Gastroesophageal sphincter (tissue), 4 donors: ENCODE measurements at regions not wholly inside any gene's neighbourhood (a gene's known extent, or its start where the extent isn't known, plus 50 kb on each side); places are given as distances from the start of the nearest gene placed in this dataset.

Experiments
- ATAC-seq: fragments of 150-250 bp; one replicate; pipeline ENCODE4 v1.9.1; 2016; ENCODE audit warnings: mild to moderate bottlenecking, moderate library complexity
- H3K27ac ChIP-seq, 4 donors: fragments of 200-600 bp; sonication (generic) in 3 of 4; 1 replicate in 3 of 4; 2 replicates in 1 of 4; pipeline ENCODE4 v1.5.1; 2016 to 2019
- H3K27me3 ChIP-seq: fragments of 200-600 bp; sonication (generic); one replicate; pipeline ENCODE4 v1.5.1; 2019
- H3K36me3 ChIP-seq, 2 donors: fragments of 200-600 bp; sonication (generic); one replicate each; pipeline ENCODE4 v1.5.1; 2019; ENCODE audit warnings: control low read depth in 1 of 2
- H3K4me1 ChIP-seq, 3 donors: fragments of 200-600 bp; sonication (generic); 1 replicate in 2 of 3; 2 replicates in 1 of 3; pipeline ENCODE4 v1.5.1; 2016 to 2019; ENCODE audit warnings: control low read depth in 2 of 3
- H3K4me3 ChIP-seq, 2 donors: fragments of 200-600 bp; sonication (generic); one replicate each; pipeline ENCODE4 v1.5.1; 2019; ENCODE audit warnings: mild to moderate bottlenecking in 1 of 2, moderate library complexity in 1 of 2
- H3K9me3 ChIP-seq, 3 donors: fragments of 200-600 bp; sonication (generic); one replicate each; pipeline ENCODE4 v1.5.1; 2017 to 2019; ENCODE audit warnings: control low read depth in 2 of 3
- EP300 ChIP-seq: sonication (generic); formaldehyde crosslinking; IDR thresholded peaks from one replicate; pipeline ENCODE4 v1.6.1; 2017; ENCODE audit warnings: antibody characterized with exemption, mild to moderate bottlenecking
- POLR2A ChIP-seq, 2 donors: fragments of 450-650 bp; IDR thresholded peaks; one replicate each; pipeline ENCODE4 v1.6.1; 2017; ENCODE audit warnings: antibody characterized with exemption in 2 of 2, mild to moderate bottlenecking in 2 of 2, moderate library complexity in 1 of 2
- POLR2AphosphoS5 ChIP-seq: sonication (generic); formaldehyde crosslinking; IDR thresholded peaks from one replicate; pipeline ENCODE4 v1.6.1; 2017; ENCODE audit warnings: antibody characterized with exemption
- WGBS, 2 donors: methylation state at CpG; one replicate each; pipeline ENCODE4 v1.1.5; 2018; ENCODE audit warnings: low coverage in 1 of 2; 5-methylcytosine and 5-hydroxymethylcytosine counted together
- TF ChIP-seq, protein P1 (sequence below), 4 experiments: fragments of 200-600 bp in 2 of 4; fragments of 450-650 bp in 2 of 4; sonication (generic) in 1 of 4; IDR thresholded peaks; one replicate each; pipeline ENCODE4 v1.5.1; 2017 to 2019; ENCODE audit warnings: antibody characterized with exemption in 4 of 4, mild to moderate bottlenecking in 2 of 4, moderate library complexity in 2 of 4

DNA sequence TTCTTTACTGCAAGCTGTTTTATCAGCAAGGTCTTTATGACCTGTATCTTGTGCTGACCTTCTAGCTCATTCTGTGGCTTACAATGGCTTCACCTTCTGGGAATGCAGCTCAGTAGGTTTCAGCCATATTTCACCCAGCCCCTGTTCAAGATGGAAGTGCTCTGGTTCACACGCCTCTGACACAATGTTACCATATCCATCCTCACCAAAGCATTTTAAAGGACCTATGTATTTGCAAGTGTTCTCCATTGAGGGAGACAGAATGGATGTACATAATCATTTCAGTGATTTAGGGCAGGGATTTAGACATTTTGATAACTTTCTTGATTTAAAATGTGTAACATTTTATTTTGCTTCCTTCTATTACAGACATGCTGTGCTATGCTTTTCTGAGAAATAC, 182.3 kb upstream of the FN1 start:
- H3K9me3 ChIP-seq = no peaks in the 10 kb centered on the region
- 83% methylated on average over 1 of the region's 1 CpG; no CpG with 5 or more reads in 1 of the 2 donors for WGBS, 2 donors

DNA sequence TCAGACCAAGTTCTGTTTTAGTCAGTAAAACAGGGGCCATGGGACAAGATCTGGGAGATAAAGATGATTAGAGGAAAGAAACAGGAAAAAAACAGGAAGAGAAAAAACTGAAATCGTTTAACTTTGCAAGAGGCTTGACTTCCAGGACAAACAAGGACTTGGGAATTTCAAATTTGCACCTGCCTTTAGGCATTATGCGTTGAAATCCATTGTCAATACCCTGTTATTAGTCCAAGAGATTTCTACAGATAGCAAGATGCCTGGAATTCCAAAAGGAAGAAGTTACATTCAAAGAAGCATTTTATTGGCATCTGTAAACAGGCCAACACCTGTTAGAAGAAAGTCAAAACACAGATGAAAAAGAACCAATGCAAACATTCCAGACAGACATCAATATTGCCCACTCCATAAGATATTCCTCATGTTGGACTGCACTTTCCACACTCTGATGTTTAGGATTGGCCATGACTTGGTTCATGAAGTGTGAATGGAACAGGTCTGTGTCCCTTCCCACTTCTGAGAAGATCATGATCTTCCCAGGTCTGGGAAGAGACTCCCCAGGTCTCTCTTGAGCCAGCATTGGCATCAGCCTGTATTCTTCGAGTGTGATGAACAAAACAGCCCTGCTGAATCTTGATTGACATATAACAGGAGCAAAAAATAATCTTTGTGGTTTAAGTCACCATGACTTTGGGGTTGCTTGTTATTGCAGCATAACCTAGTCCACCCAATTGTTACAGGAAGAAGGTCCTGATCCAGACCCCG, 181.4 kb upstream of the FN1 start:
- Histone ChIP-seq H3K27me3 (no peaks in the 10 kb centered on the region), H3K27ac (no peak overlapping the region), H3K9me3 (no peaks in the 10 kb centered on the region), H3K36me3 (no peaks in the 10 kb centered on the region), H3K4me3 (no peak overlapping the region), H3K4me1 (peaks cover 0 to 21% (median 0%) of the 10 kb centered on the region in 3 donors)
- ATAC-seq = no peak
- WGBS, 2 donors = 81 to 95% methylated on average over 2 to 3 of the region's 4 CpGs
- TF ChIP-seq POLR2AphosphoS5 = no peak

More for the DNA sequence above, 182.3 kb upstream of the FN1 start:
- TF ChIP-seq EP300 = no peak
- no peak for ATAC-seq
- Histone ChIP-seq H3K4me3 (no peak overlapping the region), H3K27me3 (no peaks in the 10 kb centered on the region), H3K27ac (no peak overlapping the region), H3K4me1 (peaks cover 0 to 27% (median 0%) of the 10 kb centered on the region in 3 donors), H3K36me3 (no peaks in the 10 kb centered on the region)

DNA sequence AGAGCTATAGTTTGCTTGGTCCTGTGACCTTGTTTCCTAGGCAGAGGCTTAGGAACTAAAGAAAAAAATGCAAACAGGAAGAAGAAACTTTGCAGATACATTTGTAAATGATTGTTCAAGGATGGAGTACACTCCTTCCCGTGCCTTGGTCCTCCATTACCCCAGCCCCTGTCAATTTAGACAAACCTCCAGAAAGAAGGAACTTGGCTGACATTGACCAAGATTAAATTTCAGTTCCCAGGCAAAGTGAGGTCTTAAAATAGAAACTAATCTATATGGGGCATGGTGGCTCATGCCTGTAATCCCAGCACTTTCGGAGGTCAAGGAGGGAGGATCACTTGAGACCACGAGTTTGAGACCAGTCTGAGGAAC, 179.9 kb upstream of the FN1 start:
- H3K4me1 ChIP-seq = peaks cover 0 to 17% (median 0%) of the 10 kb centered on the region in 3 donors
- no peaks in the 10 kb centered on the region for H3K27me3 ChIP-seq
- no peaks in the 10 kb centered on the region for H3K36me3 ChIP-seq
- WGBS, 2 donors = 53 to 83% methylated on average over 2 to 3 of the region's 3 CpGs
- no peak for ATAC-seq
- H3K27ac ChIP-seq = no peak overlapping the region
- no peaks in the 10 kb centered on the region for H3K9me3 ChIP-seq
- no peak overlapping the region for H3K4me3 ChIP-seq
- TF ChIP-seq POLR2AphosphoS5 (no peak), EP300 (no peak), POLR2A (IDR thresholded peaks at IDR 0.05) (no peak)
- TF ChIP-seq, protein P1, sequence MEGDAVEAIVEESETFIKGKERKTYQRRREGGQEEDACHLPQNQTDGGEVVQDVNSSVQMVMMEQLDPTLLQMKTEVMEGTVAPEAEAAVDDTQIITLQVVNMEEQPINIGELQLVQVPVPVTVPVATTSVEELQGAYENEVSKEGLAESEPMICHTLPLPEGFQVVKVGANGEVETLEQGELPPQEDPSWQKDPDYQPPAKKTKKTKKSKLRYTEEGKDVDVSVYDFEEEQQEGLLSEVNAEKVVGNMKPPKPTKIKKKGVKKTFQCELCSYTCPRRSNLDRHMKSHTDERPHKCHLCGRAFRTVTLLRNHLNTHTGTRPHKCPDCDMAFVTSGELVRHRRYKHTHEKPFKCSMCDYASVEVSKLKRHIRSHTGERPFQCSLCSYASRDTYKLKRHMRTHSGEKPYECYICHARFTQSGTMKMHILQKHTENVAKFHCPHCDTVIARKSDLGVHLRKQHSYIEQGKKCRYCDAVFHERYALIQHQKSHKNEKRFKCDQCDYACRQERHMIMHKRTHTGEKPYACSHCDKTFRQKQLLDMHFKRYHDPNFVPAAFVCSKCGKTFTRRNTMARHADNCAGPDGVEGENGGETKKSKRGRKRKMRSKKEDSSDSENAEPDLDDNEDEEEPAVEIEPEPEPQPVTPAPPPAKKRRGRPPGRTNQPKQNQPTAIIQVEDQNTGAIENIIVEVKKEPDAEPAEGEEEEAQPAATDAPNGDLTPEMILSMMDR (IDR thresholded peaks at IDR 0.05) = no peak

DNA sequence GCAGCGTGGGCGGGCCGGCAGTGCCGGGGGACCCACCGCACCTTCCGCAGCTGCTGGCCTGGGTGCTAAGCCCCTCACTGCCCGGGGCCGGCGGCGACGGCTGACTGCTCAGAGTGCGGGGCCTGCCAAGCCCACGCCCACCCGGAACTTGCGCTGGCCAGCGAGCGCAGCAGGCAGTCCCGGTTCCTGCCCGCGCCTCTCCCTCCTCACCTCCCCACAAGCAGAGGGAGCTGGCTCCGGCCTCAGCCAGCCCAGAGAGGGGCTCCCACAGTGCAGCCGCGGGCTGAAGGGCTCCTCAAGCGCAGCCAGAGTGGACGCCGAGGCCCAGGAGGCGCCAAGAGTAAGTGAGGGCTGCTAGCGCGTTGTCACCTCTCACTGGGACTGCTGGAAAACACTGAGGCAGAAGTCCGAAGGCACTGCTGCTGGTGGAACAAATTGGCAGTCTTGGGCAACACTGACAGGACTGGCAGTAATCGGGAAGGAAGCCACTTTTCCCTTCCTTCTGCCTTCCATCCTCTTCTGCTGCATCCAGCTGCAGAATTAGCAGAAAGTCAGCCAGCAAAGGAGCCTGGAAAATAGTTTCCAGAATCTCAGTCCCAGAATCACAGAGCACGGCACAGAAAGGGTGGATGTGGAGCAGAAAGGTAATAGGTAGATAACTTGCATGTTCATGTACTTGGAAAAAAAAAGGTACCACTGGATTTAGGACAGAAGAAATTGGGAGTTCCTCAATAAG, 179.4 kb upstream of the FN1 start:
- H3K27me3 ChIP-seq = no peaks in the 10 kb centered on the region
- TF ChIP-seq POLR2A (IDR thresholded peaks at IDR 0.05) = no peak
- no peak for TF ChIP-seq EP300
- no peak for TF ChIP-seq POLR2AphosphoS5
- TF ChIP-seq, protein P1 (IDR thresholded peaks at IDR 0.05) = no peak
- H3K4me1 ChIP-seq = peaks cover 0 to 16% (median 0%) of the 10 kb centered on the region in 3 donors
- 97 to 100% methylated on average over 1 to 6 of the region's 32 CpGs for WGBS, 2 donors
- H3K27ac ChIP-seq = no peak overlapping the region
- ATAC-seq = no peak
- no peaks in the 10 kb centered on the region for H3K9me3 ChIP-seq
- no peaks in the 10 kb centered on the region for H3K36me3 ChIP-seq
- no peak overlapping the region for H3K4me3 ChIP-seq

DNA sequence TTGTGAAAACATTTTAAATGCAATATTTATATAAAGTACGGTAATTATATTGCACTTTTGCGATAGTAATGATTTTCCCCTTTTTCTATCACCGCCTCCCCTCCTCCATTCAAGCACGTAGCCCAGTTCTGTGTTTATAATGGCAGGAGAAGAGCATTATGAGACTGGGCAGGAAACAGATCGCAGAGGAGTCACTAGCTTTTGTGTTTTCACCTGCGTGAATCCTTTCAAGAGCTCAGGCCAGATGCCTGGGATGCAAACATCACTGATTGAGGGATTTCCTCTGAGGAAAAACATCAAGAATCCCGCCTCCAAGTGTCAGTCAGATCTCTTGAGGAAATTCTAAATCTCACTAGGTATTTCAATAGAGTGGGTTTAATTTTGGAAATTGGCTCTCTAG, 178.4 kb upstream of the FN1 start:
- Histone ChIP-seq H3K27ac (no peak overlapping the region), H3K9me3 (no peaks in the 10 kb centered on the region), H3K4me3 (no peak overlapping the region), H3K4me1 (peaks cover 0 to 7% (median 0%) of the 10 kb centered on the region in 3 donors), H3K27me3 (no peaks in the 10 kb centered on the region), H3K36me3 (no peaks in the 10 kb centered on the region)
- no peak for ATAC-seq
- WGBS, 2 donors = 95 to 100% methylated on average over 3 to 7 of the region's 7 CpGs
- TF ChIP-seq POLR2A (IDR thresholded peaks at IDR 0.05) (no peak), POLR2AphosphoS5 (no peak), EP300 (no peak)
- TF ChIP-seq, protein P1 (IDR thresholded peaks at IDR 0.05) = no peak

DNA sequence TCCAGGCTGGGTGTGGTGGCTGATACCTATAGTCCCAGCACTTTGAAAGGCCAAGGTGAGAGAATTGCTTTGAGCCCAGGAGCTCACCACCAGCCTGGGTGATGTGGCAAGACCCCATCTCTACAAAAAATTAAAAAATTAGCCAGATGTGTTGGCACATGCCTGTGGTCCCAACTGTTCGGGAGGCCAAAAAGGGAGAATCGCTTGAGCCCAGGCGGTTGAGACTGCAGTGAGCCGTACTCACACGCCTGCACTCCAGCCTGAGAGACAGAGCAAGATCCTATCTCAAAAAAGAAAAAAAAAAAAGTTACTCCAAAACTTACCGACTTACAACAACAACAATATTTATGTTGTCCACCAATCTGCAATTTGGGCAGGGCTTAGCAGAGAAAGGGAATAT, 178.0 kb upstream of the FN1 start:
- Histone ChIP-seq H3K4me3 (no peak overlapping the region), H3K9me3 (no peaks in the 10 kb centered on the region), H3K27me3 (no peaks in the 10 kb centered on the region), H3K36me3 (no peaks in the 10 kb centered on the region), H3K27ac (no peak overlapping the region), H3K4me1 (peaks cover 0 to 3% (median 0%) of the 10 kb centered on the region in 3 donors)
- ATAC-seq = no peak
- TF ChIP-seq, protein P1 (IDR thresholded peaks at IDR 0.05) = no peak
- TF ChIP-seq POLR2AphosphoS5 (no peak), POLR2A (IDR thresholded peaks at IDR 0.05) (no peak), EP300 (no peak)
- WGBS, 2 donors = 78 to 88% methylated on average over 1 to 6 of the region's 6 CpGs
